CD4-positive, alpha-beta T cell treated with Interleukin-2 at 100 ng/mL for 4 hours (primary cell): ENCODE measurements at regions not wholly inside any gene's neighbourhood (a gene's known extent, or its start where the extent isn't known, plus 50 kb on each side); places are given as distances from the start of the nearest gene placed in this dataset.

Experiments used
- DNase-seq: peaks from one replicate; pipeline ENCODE4 v3.0.0-alpha.2; 2020; ENCODE audit warnings: low spot score

DNA sequence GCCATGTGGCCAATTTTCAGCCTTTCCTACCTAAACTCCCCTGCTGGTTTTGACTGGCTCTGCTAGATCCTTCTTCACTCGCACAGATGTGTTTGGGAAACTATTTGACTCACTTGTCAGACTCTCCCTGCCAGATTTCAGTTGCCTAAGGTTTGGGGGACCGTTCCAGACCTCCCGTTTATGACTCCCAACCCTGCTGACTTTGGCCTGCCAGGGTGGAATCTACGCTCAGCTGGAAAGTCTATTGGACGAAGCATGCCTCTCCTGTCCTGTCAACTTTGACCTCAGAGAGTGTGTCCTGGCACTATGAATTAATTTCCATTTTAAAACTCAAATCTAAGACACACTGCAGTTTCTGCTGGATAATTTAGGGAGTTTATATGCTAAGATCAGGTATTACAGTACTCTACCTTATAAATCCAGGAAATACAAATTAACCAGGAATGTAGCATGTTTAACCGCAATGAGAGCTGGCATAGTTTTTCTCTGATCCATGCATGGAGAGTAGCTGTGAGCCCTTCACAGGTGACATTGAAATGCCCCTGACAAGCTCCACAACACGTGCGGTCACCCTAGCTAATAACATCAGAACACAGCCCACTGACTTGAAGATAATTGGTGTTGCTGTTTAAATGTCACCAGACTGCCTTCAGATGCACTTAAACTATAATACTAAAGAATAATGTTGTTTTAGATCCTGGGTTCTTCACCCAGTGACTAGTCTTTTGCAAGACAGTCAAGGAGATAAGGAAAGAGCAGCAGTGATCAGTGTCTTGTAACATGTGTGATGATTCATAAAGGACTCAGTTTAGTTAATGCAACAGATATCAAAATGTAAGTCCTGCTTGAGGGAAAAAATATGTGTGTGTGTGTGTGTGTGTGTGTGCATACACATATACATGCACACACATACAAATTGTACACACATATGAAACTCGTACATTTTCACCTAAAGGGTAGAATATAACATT lies 223.0 kb upstream of the MCTP2 start:
- DNase-seq, result no peak

DNA sequence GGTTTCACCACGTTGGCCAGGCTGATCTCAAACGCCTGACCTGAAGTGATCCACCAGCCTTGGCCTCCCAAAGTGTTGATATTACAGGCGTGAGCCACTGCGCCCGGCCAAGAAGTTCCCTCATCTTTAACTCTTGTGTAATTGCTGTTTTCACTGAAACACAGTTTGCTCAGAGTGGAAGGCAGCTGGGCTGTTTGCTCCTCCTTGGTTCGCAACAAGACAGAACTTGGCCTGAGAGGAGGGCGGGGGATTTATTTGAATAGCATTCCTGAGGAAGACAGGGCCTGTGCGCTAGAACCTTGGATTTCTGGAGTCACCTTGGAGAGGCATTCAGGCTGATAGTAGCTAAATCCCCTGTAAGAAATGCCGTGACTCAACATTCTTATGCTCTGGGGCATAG lies 226.7 kb upstream of the MCTP2 start:
- DNase-seq, result no peak

DNA sequence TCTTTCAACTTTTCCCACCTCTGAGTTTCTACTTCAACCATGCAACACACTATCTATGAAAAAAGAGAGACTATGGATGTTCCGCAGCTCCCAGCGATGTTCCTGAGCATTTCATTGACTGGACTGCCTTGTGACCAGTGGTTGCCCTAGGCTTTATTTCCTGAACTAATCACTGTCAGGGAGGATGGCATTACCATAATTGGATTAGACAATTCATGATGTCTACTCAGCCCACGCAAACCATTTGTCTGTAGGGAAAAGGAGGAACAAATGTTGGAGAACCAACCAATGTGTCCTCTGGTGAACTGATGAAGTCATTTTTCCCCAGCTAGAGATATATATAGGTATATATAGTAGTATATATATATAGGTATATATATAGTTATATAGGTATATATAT lies 229.3 kb upstream of the MCTP2 start:
- no peak for DNase-seq

DNA sequence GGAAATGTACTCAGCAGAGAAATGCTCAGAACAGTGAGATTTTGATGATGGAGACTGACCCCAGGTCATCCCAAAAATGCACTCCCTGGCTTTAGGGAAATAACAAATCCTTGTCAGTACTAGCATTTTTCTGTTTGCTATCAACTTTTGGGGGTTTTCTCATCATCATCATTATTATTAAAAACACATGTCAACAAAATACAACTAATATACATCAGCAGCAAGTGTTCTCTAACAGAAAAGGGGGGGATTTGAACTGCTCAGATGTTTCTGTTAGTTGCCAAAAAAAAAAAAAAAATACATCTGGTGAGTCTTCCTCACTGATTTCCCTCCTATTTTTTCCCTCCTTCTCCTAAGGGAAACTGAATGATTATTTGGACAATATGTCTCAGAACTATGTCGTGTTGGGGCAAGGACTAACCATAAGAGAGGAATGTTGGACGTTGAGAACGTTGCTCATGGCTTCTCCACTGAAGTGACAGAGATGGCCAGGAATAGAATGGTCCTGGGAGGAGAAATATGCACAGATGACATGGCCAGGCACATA lies 230.0 kb upstream of the MCTP2 start:
- DNase-seq, result no peak

DNA sequence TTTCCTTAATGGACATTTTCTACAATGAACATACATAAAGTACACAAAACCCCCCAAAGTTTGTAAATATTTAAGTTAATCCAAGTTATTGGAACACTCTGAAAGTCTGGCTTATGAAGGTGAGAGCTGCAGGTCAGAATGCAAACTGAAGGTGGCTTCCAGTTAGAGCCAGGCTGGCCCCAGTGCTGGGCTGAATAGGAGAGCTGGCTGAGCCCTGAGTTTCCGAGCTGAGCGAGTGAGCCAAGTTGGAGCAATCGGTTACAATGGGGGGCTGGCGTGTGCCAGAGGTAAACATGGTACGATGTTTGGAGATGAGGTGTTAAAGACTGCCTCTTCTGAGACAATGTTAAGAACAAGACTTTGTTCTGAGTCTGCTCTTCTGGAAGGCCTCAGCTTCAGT lies 230.8 kb upstream of the MCTP2 start:
- DNase-seq, result no peak

DNA sequence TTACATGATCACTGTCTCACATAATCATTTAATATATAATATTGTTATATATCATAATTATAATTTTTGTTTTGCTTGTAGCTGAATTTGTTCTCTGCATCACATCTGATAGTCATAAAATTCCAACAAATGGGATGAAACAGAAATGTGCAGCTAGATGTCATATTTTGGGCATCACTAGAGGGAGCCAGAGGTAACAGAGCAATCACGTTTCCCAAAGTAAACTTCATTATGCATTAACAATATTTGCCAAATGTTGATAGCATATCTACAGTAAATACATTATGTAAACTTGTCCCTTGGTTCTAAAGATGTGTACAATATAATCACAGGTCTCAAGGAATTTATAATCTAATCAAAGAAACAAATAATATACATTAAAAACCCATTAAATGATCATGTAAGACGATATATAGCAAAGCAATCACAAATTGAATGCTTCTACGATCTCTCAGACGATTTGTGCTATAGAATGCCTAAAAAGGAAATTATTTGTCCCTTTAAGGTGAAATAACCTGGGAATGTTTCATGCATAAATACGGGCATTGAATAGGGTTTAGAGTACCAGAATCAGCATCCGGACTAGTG lies 234.2 kb upstream of the MCTP2 start:
- no peak for DNase-seq

DNA sequence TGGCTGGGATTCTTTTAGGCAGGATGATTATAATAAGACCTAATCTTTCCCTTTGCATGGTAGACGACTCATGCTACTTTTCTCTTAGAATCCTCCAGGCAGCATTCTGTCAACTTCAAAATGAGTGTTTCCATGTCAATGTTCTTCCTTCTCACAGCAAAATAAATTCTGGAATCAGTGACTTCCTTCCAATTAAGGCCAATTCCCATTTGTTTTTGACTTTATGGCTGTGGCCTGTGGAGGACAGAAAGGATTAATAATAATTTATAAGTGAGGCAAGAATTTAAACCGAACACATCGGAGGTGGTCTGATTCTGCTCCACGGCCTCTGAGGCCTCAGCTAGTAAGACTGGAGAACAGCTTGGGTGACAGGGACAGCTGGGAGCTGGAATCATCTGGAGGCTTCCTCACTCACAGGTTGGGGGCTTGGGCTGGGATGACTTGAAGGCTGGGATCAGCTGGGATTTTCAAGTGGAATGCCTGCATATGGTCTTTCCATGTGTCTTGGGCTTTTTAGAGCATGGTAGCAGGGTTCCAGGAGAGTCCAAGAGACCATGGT lies 241.8 kb upstream of the MCTP2 start:
- no peak for DNase-seq

DNA sequence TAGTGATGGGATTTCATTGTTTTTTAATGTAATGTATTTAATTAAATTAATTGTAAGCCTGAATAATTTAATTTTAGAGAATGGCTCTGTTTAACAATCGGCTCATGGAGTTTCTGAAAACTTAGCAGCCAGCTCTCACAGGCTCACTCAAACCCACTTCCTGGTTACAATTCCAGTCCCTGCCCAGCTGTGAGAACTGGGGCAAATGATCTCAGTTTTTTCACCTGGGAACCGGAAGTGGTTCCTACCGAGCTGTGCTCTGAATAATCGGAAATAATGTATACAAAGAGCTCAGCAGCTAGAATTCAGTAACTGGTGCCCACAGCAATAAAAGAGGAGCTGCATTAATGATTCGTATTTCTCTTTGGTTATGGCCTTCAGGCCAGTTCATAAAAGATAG lies 244.3 kb upstream of the MCTP2 start:
- DNase-seq, result peak; percentile 51

DNA sequence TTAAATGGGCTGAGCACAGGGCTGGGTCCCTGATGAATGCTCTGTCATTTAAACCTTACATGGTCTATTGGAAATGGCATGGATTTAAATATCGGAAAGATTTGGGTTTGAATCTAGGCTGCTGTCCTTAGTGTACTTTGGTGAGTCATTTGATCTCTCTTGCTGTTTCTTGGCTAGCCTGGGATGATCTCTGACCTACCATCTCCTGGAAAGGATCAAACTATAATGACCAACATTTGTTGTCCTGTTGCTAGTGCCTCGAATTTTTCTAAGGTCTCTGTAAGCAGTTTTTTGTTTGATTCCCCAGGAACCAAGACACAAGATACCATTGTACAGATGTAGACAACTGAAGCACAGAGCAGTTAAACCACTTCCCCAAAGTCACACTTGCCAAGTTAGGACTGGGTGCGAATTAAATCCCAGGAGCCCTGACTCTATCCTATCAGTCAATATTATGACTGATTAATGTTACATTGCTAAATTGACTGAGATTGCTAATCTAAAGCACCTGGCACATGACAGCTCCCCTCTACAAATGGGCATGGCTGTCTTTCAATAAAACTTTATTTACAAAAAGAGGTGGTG lies 244.9 kb upstream of the MCTP2 start:
- DNase-seq, result no peak

DNA sequence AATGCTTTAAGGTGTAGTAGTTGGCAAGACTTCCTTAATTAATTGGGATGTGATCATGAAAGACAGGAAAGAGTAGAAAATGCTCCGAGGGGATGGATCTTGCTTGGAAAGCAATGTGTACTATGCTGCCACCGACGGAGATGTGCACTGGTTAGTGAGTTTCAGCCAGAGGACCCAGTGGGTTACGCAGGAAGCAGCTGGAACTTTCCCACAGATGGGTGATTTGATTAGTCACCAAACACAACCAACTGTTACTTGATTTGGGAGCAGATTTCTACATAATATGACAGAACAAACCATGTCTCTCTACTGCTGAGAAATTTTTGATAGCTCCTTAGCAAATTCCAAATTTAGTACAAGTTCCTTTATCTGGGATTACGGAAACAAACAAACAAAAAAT lies 245.4 kb upstream of the MCTP2 start:
- no peak for DNase-seq

DNA sequence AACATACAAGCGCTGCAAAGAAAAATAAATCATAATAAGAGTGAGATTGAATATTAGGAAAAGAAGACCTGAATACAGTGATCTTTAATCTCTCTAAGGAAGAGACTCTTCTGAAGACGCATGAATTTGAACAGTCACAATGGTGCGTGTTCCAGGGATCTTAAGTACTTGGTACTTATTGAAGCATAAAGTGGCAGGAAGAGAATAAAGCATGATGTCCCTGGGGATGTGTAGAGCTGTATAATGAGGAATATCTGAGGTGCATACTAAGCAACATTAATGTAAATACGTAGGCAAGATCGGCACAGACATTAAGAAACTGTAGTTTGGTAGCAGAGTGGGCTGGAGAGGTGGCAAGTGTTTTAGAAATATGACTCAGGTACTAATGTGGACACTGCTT lies 246.2 kb upstream of the MCTP2 start:
- DNase-seq, result no peak

DNA sequence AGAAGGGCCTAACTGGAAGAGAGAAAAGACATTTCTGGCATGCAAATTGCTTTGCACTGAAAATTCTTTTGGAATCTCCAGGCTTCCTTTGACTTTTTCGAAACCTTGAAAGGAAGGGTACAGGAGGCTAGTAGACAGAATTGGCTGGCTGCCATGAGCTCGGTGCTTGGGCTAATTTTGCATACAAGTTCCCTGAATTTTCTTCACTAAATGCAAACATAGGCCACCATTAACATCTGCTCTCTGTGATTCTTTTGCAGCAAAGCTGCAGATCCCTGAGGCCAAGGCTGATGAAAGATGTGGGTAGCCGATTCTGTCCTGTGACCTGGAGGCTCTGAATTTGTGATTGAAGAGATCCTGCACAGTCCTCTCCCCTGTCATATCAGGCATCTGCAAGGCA lies 247.8 kb upstream of the MCTP2 start:
- no peak for DNase-seq

DNA sequence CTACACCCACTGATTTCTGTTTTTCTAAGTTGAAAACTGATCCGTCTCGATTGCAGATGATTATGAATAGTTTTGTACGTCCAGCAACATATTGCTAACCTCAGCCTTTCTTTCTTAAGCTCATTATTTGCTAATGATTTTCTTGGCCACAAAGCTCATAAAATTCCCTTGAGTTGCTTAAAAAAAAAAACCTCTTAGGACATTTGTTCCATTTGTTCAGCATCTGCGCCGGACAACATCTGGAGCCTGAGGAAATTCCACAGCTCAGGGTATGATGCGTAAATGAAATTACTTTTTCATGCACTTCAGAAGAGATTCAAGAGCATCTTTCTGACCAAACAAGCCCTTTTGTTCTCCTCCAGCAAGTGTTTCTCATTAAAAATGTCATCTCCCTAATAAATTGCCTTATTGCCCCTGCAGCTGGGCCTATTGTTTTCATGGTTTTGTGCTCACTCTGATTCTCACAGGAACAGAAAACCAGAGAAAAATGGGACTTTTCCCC lies 249.1 kb upstream of the MCTP2 start:
- no peak for DNase-seq

DNA sequence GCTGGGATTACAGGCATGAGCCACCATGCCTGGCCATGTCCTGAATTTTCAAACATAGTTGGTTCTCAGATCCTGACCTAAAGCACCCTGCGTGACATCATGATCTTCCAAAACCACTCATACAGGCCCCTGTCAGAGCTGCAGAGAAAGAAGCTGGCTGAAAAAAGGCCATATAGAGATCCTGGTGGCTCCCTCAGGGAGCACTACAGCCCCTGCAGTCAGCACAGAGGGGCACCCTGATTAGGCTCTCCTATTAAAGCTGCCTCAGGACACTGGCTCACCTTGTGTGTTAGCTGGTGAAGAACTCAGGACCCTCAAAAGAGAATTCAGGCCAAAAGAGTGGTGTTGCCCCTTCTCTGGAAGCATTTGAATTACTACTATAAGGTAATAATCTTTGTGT lies 249.7 kb upstream of the MCTP2 start:
- no peak for DNase-seq

DNA sequence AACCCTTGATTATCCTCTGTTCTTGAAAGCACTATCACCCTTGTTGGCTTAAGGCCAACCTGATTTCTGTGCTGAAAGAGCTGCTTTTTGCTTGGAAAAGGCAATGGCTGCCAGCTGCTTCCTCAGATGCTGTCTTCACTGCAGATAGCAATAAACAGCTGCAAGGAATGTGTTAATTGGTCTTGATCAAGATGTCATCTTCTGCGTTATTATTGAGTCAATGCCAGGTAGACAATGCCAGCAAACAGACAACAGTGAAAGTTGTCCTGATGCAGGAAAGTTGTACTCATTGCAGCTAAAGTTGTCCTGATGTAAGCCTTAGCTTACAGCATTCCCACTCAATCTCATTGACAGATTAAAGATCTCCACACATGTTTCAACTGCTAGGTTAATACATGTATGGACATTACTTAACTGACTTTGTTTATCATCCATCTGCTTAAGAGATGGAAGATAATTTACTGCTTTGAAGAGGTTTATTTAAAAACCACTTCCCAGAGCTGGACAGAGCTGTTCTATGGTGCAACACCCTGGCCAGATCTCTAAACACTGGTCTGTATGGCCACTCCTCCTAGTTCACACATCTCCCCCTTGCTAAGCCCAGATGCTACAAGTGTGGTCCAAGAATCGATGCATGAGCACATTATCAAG lies 251.0 kb upstream of the MCTP2 start:
- DNase-seq, result no peak

DNA sequence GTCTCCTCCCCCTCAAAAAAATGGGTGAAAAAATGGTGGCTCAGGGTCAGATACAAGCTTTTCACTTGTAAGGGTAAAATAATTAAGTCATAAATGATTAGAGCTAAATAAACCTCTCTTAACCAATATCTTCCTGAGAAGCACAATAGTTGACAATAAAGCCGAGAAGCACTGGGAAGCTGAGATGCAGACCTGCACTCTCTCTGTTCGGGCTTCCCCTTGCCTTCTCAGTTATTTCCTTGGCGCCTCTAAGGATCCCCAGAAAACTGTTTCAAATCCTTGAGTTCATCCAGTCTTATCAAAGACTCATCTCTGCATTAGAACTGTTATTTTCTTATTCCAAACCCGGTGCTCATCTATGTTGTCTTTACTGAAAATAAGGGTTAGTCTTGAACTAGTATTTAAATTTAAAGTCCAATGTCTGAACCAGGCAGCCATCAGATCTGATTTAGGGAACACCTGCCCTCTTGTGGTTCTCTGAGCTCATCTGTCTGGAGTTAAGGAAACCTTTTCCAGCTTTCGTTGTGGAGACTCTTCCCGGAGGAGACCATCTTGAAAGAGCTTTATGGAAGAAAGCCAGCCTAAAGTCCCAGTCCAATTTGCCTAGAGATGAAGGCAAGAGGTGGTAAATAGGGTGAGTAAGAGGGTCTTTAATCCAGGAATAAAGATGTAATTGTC lies 256.4 kb upstream of the MCTP2 start:
- no peak for DNase-seq

DNA sequence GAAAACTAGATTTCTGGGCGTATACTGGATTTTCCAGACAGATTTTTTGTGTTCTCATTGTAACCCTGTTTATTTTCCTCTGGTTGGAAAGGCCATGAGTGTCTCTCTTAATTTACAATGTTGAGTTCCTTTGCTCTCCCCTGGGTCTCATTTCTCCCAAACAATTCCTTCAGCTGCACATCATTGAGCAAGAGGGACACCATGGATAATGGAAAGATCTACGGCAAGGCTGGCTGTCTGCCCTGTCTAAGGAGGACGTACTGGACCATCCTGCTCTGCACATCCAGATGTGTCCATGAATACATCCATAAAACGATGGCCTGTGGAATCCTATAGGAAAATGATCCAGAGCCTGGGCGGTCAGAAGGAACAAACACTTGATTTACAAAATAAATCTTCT lies 258.1 kb upstream of the MCTP2 start:
- no peak for DNase-seq

DNA sequence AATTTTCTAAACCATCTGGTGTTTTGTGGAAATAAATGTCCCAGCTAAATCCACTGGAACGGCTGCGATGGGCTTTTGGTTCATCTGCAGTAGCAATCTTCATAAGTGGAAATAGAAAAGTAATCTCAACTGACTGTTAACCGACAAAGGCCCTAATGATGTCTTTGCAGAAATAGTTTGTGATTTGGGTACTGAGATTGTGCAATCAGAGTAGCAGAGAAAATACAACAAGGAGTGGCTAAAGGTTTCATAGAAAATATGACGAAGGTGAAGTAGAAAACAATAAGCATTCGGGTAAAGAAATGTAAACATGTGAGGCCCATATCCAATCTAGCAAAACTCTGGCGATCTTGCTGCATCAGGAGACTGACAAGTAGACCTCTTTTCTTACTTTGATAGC lies 262.6 kb upstream of the MCTP2 start:
- no peak for DNase-seq

DNA sequence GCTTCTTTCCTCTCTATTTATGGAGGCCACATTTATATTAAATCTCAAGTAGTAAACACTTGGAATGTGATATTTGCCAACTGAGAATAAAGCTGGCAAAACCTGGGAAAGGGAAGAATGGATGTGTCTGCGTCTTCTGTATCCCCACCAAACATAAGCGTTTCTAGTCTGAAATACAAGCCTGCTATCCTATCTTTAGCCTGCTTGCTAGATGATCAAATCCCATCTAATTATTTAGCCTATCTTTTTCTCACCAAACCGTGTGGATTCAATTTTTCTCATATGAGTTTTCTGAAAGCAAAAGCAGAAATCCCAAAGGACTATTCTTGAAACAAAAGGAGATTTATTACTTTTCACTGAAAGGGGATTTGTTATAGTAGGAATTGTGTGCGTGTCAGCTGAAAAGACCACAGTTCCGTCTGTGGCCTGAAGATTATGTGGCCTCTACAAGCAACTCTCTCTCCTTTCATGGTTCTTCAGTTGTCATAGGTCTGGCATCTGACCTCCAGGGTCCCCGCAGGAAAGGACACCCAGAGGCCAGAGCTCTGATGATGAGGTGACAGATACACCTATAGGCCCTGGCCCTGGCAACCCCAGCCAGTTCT lies 266.0 kb upstream of the MCTP2 start:
- no peak for DNase-seq

DNA sequence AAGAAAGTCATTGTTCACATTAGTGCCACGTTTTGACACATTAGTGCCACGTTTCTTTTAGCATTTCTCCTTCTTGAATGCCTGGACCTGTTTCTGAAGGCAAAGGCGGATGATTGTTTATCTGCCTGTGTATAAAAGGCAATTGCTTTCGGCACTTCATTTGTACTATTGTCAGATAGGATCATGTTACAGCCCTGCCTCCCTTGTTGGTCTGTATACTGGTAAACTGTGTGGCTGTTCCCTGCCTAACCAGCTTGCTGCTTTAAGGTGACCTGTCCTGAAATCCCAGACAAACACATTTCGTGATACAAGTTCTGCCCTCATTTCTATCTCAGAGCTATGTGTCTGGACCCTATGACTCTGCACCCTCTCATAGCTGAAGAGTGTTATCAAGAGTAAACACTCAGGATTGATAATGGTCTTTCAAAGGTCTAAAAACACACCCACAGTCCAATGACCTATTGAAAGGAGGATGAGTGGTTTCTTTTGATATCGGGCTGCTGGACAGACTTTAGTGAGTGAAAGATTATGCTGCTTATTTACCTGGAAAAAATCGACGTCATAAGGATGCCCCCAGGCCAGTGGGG lies 276.3 kb upstream of the MCTP2 start:
- no peak for DNase-seq

DNA sequence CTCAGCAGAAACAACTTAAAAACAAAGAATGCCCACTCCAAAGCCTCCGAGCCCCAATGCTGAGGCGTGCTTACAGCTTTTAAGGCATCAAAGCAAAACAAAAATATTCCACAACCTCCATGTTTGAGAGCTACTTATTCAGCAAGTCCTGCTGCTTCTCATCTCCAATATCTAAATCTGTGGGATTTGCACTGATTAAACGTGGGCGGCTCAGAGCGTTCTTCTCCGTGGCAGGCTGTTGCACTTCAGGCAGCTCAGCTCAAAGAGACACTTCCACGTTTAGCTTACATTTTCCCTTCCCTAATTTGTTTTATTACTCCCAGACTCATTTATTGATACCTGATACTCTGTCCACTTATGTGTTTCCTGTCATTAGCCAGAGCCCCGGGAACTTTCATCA lies 282.6 kb upstream of the MCTP2 start:
- DNase-seq, result no peak
